ENCODE measurements at regions not wholly inside any gene's neighbourhood (a gene's known extent, or its start where the extent isn't known, plus 50 kb on each side); places are given as distances from the start of the nearest gene placed in this dataset.

DNA sequence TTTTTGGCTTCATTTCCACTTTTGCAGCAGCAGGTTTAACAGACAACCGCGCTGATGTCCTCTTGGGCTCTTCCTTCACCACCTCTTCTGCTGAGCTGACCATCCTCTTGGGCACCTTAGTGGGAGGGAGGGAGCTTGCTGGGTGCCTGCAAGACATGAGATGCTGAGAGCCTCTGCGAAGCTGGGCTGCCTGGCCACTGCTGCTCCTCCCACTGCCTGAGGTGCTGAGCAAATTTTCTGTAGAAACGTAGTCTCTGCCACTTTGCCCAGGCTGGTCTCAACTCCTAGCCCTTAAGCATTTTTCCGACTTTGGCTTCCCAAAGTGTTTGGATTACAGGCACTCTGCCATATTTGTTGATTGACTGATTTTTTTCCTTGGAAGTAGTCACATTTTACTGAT lies 422.2 kb upstream of the MC4R start:
- Histone ChIP-seq H4K20me1 (ENCODE audit: insufficient read depth, low read length) (no peaks in the 10 kb centered on the region), H3K79me2 (ENCODE audit: low read length) (no peaks in the 10 kb centered on the region), H3F3A (ENCODE audit: insufficient read depth, low read length) (no peaks in the 10 kb centered on the region), H3K9me2 (replicated peaks; ENCODE audit: insufficient read depth, low read length) (no peaks in the 10 kb centered on the region), H3K9me3 (replicated peaks; ENCODE audit: insufficient read depth, low read length) (no peaks in the 10 kb centered on the region), H3K4me3 (ENCODE audit: low read length) (no peak overlapping the region), H2AFZ (ENCODE audit: low read length) (no peak overlapping the region), H3K27ac (ENCODE audit: low read length) (no peak overlapping the region), H3K4me1 (ENCODE audit: low read length) (no peaks in the 10 kb centered on the region), H3K27me3 (replicated peaks; ENCODE audit: insufficient read depth, low read length) (no peaks in the 10 kb centered on the region), H3K9ac (ENCODE audit: low read length) (no peak overlapping the region), H3K4me2 (ENCODE audit: low read depth, low read length) (no peak overlapping the region), H3K36me3 (replicated peaks; ENCODE audit: insufficient read depth, low read length) (no peaks in the 10 kb centered on the region)
- TF ChIP-seq EZH2 (optimal IDR thresholded peaks at IDR 0.05; ENCODE audit: low read depth, low read length), result no peak
- TF ChIP-seq, protein P1, sequence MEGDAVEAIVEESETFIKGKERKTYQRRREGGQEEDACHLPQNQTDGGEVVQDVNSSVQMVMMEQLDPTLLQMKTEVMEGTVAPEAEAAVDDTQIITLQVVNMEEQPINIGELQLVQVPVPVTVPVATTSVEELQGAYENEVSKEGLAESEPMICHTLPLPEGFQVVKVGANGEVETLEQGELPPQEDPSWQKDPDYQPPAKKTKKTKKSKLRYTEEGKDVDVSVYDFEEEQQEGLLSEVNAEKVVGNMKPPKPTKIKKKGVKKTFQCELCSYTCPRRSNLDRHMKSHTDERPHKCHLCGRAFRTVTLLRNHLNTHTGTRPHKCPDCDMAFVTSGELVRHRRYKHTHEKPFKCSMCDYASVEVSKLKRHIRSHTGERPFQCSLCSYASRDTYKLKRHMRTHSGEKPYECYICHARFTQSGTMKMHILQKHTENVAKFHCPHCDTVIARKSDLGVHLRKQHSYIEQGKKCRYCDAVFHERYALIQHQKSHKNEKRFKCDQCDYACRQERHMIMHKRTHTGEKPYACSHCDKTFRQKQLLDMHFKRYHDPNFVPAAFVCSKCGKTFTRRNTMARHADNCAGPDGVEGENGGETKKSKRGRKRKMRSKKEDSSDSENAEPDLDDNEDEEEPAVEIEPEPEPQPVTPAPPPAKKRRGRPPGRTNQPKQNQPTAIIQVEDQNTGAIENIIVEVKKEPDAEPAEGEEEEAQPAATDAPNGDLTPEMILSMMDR (IDR thresholded peaks at IDR 0.05; ENCODE audit: low read length), result no peak
- TF ChIP-seq EZH2phosphoT487 (IDR thresholded peaks at IDR 0.05; ENCODE audit: low read length), result no peak
- no peak for DNase-seq

DNA sequence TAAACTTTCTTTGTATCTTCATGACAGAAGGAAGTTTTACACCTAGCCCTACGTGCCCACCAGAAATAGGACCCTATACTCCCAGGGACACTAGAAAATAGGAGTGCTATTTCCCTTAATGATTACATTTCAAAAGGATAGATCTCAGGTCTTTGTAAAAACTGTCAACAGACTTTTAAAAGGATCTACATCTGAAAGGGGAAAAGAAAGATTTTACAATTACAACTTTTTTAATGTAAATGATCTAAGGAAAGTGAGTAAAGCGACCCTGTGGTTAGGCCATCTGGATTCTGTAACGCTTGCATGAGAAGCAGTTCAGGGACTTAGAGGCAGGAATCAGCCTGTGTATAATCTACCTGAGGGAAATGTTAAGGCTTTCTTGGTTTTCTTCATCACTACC lies 431.8 kb upstream of the MC4R start:
- Histone ChIP-seq H3K36me3 (replicated peaks; ENCODE audit: insufficient read depth, low read length) (no peaks in the 10 kb centered on the region), H3K4me2 (ENCODE audit: low read depth, low read length) (no peak overlapping the region), H2AFZ (ENCODE audit: low read length) (no peak overlapping the region), H3F3A (ENCODE audit: insufficient read depth, low read length) (no peaks in the 10 kb centered on the region), H3K9me2 (replicated peaks; ENCODE audit: insufficient read depth, low read length) (no peaks in the 10 kb centered on the region), H3K9me3 (replicated peaks; ENCODE audit: insufficient read depth, low read length) (no peaks in the 10 kb centered on the region), H3K4me1 (ENCODE audit: low read length) (no peaks in the 10 kb centered on the region), H3K9ac (ENCODE audit: low read length) (no peak overlapping the region), H3K79me2 (ENCODE audit: low read length) (no peaks in the 10 kb centered on the region), H3K4me3 (ENCODE audit: low read length) (no peak overlapping the region), H3K27ac (ENCODE audit: low read length) (no peak overlapping the region), H3K27me3 (replicated peaks; ENCODE audit: insufficient read depth, low read length) (no peaks in the 10 kb centered on the region), H4K20me1 (ENCODE audit: insufficient read depth, low read length) (no peaks in the 10 kb centered on the region)
- TF ChIP-seq, protein P1 (IDR thresholded peaks at IDR 0.05; ENCODE audit: low read length), result no peak
- TF ChIP-seq EZH2phosphoT487 (IDR thresholded peaks at IDR 0.05; ENCODE audit: low read length), result no peak
- TF ChIP-seq EZH2 (optimal IDR thresholded peaks at IDR 0.05; ENCODE audit: low read depth, low read length), result no peak
- no peak for DNase-seq

DNA sequence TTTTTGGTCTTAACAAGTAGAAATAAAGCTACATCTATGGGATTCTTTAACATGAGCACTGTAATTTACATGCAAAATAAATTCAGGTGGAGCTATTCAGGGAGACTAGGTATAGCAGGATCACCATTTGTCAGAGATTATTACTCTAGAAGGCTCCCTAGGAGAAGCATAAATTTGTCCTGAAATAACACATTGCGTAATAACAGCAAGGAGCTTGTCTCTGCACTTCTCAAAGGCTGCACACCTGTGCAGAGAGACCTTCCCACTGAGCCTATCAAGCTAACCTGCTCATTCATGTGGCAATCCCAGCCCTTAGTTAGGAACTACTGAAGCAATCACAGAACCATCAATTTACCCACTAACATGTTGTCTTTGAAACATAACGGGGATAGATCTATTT lies 437.4 kb upstream of the MC4R start:
- Histone ChIP-seq H3K36me3 (replicated peaks; ENCODE audit: insufficient read depth, low read length) (no peaks in the 10 kb centered on the region), H3K9me3 (replicated peaks; ENCODE audit: insufficient read depth, low read length) (no peaks in the 10 kb centered on the region), H2AFZ (ENCODE audit: low read length) (no peak overlapping the region), H3K27me3 (replicated peaks; ENCODE audit: insufficient read depth, low read length) (no peaks in the 10 kb centered on the region), H4K20me1 (ENCODE audit: insufficient read depth, low read length) (no peaks in the 10 kb centered on the region), H3K4me1 (ENCODE audit: low read length) (no peaks in the 10 kb centered on the region), H3K4me2 (ENCODE audit: low read depth, low read length) (no peak overlapping the region), H3K9ac (ENCODE audit: low read length) (no peak overlapping the region), H3K27ac (ENCODE audit: low read length) (no peak overlapping the region), H3K79me2 (ENCODE audit: low read length) (no peaks in the 10 kb centered on the region), H3F3A (ENCODE audit: insufficient read depth, low read length) (no peaks in the 10 kb centered on the region), H3K4me3 (ENCODE audit: low read length) (no peak overlapping the region), H3K9me2 (replicated peaks; ENCODE audit: insufficient read depth, low read length) (no peaks in the 10 kb centered on the region)
- no peak for TF ChIP-seq EZH2 (optimal IDR thresholded peaks at IDR 0.05; ENCODE audit: low read depth, low read length)
- TF ChIP-seq EZH2phosphoT487 (IDR thresholded peaks at IDR 0.05; ENCODE audit: low read length), result no peak
- TF ChIP-seq, protein P1 (IDR thresholded peaks at IDR 0.05; ENCODE audit: low read length), result no peak
- no peak for DNase-seq
